ENCODE measurements at regions not wholly inside any gene's neighbourhood (a gene's known extent, or its start where the extent isn't known, plus 50 kb on each side); places are given as distances from the start of the nearest gene placed in this dataset.

GRCh38 chr5:123875561-123876275 lies 363.7 kb downstream of the CSNK1G3 start:
- Histone ChIP-seq H3K4me3 (ENCODE audit: low read length) (no peak overlapping the region), H3K9me3 (ENCODE audit: low read depth, low read length) (no peaks in the 10 kb centered on the region), H3K4me1 (ENCODE audit: insufficient read depth, low read length) (no peaks in the 10 kb centered on the region), H3K27me3 (ENCODE audit: insufficient read depth, low read length) (no peaks in the 10 kb centered on the region)

GRCh38 chr5:123874600-123875201 lies 362.7 kb downstream of the CSNK1G3 start:
- no peaks in the 10 kb centered on the region for H3K9me3 ChIP-seq (ENCODE audit: low read depth, low read length)
- H3K27me3 ChIP-seq (ENCODE audit: insufficient read depth, low read length), result no peaks in the 10 kb centered on the region
- no peaks in the 10 kb centered on the region for H3K4me1 ChIP-seq (ENCODE audit: insufficient read depth, low read length)
- no peak overlapping the region for H3K4me3 ChIP-seq (ENCODE audit: low read length)

DNA sequence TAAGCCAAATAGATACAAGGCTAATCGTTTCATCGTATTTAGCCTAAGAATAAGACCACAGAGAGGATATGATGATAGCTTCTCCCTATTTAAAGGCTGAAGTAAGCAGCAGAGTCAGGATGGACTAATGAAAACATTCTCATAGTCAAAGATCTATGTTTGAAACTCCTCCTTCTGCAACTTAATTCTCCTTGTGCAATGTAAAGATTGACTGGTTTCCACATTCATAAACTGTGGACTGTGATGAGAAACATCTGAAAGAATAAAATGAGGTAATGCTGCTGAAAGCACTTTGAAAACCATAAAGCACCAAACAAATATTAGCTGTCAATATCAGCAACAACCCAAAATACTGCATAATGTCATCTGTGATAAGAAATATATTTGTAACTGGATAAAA lies 361.9 kb downstream of the CSNK1G3 start:
- H3K27me3 ChIP-seq (ENCODE audit: insufficient read depth, low read length), result no peaks in the 10 kb centered on the region
- H3K4me1 ChIP-seq (ENCODE audit: insufficient read depth, low read length), result no peaks in the 10 kb centered on the region
- H3K9me3 ChIP-seq (ENCODE audit: low read depth, low read length), result no peaks in the 10 kb centered on the region
- no peak overlapping the region for H3K4me3 ChIP-seq (ENCODE audit: low read length)

DNA sequence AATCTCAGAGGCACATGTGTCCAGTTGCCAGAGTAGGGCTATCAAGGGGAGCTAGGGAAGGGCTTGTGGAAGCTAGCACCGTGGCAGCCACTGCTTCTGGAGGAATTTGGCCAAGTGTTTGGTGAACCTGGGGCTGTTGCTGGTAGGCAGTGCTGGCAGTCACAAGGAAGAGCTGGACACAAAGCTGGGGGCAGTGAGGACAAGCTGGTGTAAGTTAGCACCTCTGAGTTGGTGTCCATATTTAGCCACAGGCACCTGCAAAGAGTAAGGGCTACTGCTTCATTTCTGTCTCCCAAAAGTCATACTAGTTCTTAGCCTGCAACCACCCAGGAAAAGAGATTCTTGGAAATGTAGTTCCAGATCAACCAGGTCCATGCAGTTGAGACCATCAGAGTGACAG lies 359.4 kb downstream of the CSNK1G3 start:
- Histone ChIP-seq H3K4me3 (ENCODE audit: low read length) (no peak overlapping the region), H3K27me3 (ENCODE audit: insufficient read depth, low read length) (no peaks in the 10 kb centered on the region), H3K4me1 (ENCODE audit: insufficient read depth, low read length) (no peaks in the 10 kb centered on the region), H3K9me3 (ENCODE audit: low read depth, low read length) (no peaks in the 10 kb centered on the region)

DNA sequence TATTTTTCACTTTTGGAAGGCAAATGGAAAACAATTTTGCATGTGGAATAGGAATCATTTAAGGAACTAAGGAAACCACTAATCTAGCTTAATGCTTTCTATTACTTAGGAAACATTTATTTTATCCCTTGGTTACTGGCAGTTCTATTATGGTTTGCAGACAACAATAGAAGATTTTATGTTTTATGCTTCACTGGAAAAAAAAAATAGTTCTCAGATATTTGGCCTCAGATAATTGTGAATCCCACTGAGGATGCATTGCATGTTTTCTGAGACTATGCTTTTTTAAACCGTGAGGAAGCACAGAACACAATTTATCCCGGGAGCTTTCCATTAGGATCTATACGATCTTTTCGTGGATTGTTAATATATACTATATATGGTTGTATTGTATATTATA lies 356.9 kb downstream of the CSNK1G3 start:
- no peak overlapping the region for H3K4me3 ChIP-seq (ENCODE audit: low read length)
- H3K9me3 ChIP-seq (ENCODE audit: low read depth, low read length), result no peaks in the 10 kb centered on the region
- H3K4me1 ChIP-seq (ENCODE audit: insufficient read depth, low read length), result no peaks in the 10 kb centered on the region
- H3K27me3 ChIP-seq (ENCODE audit: insufficient read depth, low read length), result no peaks in the 10 kb centered on the region

DNA sequence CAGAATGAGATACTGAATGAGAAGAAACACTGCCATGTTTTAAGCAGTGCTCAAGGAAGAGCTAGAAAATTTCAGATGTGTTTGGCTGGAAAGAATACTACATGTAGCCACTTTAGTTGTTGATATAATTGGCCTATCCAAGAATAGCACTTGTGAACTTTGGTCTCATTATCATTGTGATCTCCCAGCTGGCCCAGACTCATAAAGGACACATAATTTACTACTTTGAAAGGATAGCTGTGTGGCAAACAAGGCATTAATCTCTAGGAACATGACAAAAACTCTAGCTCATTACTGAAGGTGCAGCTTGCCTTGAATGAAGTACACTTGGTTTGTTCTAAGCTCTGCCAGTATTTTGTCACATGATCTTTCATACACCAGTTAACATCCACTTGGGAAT lies 356.3 kb downstream of the CSNK1G3 start:
- no peaks in the 10 kb centered on the region for H3K9me3 ChIP-seq (ENCODE audit: low read depth, low read length)
- no peaks in the 10 kb centered on the region for H3K27me3 ChIP-seq (ENCODE audit: insufficient read depth, low read length)
- H3K4me1 ChIP-seq (ENCODE audit: insufficient read depth, low read length), result no peaks in the 10 kb centered on the region
- H3K4me3 ChIP-seq (ENCODE audit: low read length), result no peak overlapping the region

- H3K27me3 ChIP-seq (ENCODE audit: insufficient read depth, low read length), result no peaks in the 10 kb centered on the region
- H3K4me1 ChIP-seq (ENCODE audit: insufficient read depth, low read length), result no peaks in the 10 kb centered on the region
- H3K4me3 ChIP-seq (ENCODE audit: low read length), result no peak overlapping the region
- H3K9me3 ChIP-seq (ENCODE audit: low read depth, low read length), result no peaks in the 10 kb centered on the region
These were observed 353.7 kb downstream of the CSNK1G3 start for GRCh38 chr5:123865641-123866040.

DNA sequence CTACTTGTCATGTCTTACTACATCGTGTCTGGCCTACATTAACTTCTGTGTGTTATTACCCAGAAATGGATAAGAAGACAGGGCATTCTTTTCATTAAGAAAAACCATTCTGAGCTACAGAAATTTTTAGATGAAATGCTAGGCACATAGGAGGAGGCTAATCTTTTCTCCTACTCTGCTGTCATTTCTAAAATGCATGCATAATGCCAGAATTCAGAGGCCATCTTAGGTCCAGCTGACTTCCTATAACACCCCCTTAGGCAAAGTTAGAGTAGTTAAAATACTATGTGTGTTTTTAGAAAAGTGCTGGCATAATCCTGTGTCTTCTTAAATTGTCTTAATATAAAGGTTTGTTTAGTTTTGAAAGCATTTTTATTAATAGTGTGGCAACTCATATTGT lies 352.6 kb downstream of the CSNK1G3 start:
- no peaks in the 10 kb centered on the region for H3K4me1 ChIP-seq (ENCODE audit: insufficient read depth, low read length)
- H3K9me3 ChIP-seq (ENCODE audit: low read depth, low read length), result no peaks in the 10 kb centered on the region
- H3K4me3 ChIP-seq (ENCODE audit: low read length), result no peak overlapping the region
- no peaks in the 10 kb centered on the region for H3K27me3 ChIP-seq (ENCODE audit: insufficient read depth, low read length)

DNA sequence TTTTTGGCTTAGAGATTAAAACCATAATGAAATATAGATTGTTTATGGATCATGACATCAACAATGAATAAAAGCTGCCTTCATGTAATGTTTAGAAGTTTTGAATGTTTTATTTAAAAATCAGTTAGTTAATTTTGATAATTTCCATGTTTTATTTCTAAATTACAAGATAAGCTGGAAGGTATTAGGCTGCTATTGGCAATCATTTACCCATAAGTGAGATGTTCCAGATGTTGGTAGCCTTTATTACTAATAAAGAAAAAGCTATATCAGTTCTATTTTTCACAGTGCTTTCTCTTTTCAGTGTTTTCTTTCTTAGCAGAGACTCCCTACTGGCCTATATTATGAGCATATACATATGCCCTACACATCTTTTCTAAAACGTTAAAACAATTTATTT lies 347.0 kb downstream of the CSNK1G3 start:
- no peaks in the 10 kb centered on the region for H3K4me1 ChIP-seq (ENCODE audit: insufficient read depth, low read length)
- no peaks in the 10 kb centered on the region for H3K9me3 ChIP-seq (ENCODE audit: low read depth, low read length)
- H3K27me3 ChIP-seq (ENCODE audit: insufficient read depth, low read length), result no peaks in the 10 kb centered on the region
- H3K4me3 ChIP-seq (ENCODE audit: low read length), result no peak overlapping the region

- Histone ChIP-seq H3K4me3 (ENCODE audit: low read length) (no peak overlapping the region), H3K27me3 (ENCODE audit: insufficient read depth, low read length) (no peaks in the 10 kb centered on the region), H3K4me1 (ENCODE audit: insufficient read depth, low read length) (no peaks in the 10 kb centered on the region), H3K9me3 (ENCODE audit: low read depth, low read length) (no peaks in the 10 kb centered on the region)
These were observed 344.8 kb downstream of the CSNK1G3 start for GRCh38 chr5:123856766-123857165.

GRCh38 chr5:123855609-123856008 lies 343.6 kb downstream of the CSNK1G3 start:
- Histone ChIP-seq H3K9me3 (ENCODE audit: low read depth, low read length) (no peaks in the 10 kb centered on the region), H3K27me3 (ENCODE audit: insufficient read depth, low read length) (no peaks in the 10 kb centered on the region), H3K4me1 (ENCODE audit: insufficient read depth, low read length) (no peaks in the 10 kb centered on the region), H3K4me3 (ENCODE audit: low read length) (no peak overlapping the region)

GRCh38 chr5:123845356-123846100 lies 333.6 kb downstream of the CSNK1G3 start:
- Histone ChIP-seq H3K4me3 (ENCODE audit: low read length) (no peak overlapping the region), H3K4me1 (ENCODE audit: insufficient read depth, low read length) (no peaks in the 10 kb centered on the region), H3K27me3 (ENCODE audit: insufficient read depth, low read length) (no peaks in the 10 kb centered on the region), H3K9me3 (ENCODE audit: low read depth, low read length) (peaks cover 9% of the 10 kb centered on the region)

GRCh38 chr5:123844873-123845272 lies 332.9 kb downstream of the CSNK1G3 start:
- Histone ChIP-seq H3K4me1 (ENCODE audit: insufficient read depth, low read length) (no peaks in the 10 kb centered on the region), H3K9me3 (ENCODE audit: low read depth, low read length) (peaks cover 9% of the 10 kb centered on the region), H3K27me3 (ENCODE audit: insufficient read depth, low read length) (no peaks in the 10 kb centered on the region), H3K4me3 (ENCODE audit: low read length) (no peak overlapping the region)

GRCh38 chr5:123835421-123835820 lies 323.4 kb downstream of the CSNK1G3 start:
- no peaks in the 10 kb centered on the region for H3K27me3 ChIP-seq (ENCODE audit: insufficient read depth, low read length)
- H3K9me3 ChIP-seq (ENCODE audit: low read depth, low read length), result no peaks in the 10 kb centered on the region
- H3K4me1 ChIP-seq (ENCODE audit: insufficient read depth, low read length), result no peaks in the 10 kb centered on the region
- no peak overlapping the region for H3K4me3 ChIP-seq (ENCODE audit: low read length)

GRCh38 chr5:123830575-123830974 lies 318.6 kb downstream of the CSNK1G3 start:
- Histone ChIP-seq H3K27me3 (ENCODE audit: insufficient read depth, low read length) (no peaks in the 10 kb centered on the region), H3K4me1 (ENCODE audit: insufficient read depth, low read length) (no peaks in the 10 kb centered on the region), H3K9me3 (ENCODE audit: low read depth, low read length) (peaks cover 6% of the 10 kb centered on the region), H3K4me3 (ENCODE audit: low read length) (no peak overlapping the region)

Measured in mononuclear cell (primary cell).